GM21360 (cell line): ENCODE measurements at regions not wholly inside any gene's neighbourhood (a gene's known extent, or its start where the extent isn't known, plus 50 kb on each side); places are given as distances from the start of the nearest gene placed in this dataset.
"Not testable (repeated sequence)": the region's sequence is repeated elsewhere in the genome, so short reads cannot be mapped to it uniquely, and the experiment has no call there.

Experiments used
- ATAC-seq: cut with Tn5 transposase; IDR thresholded peaks from one replicate; pipeline ENCODE4 v1.9.1; 2021; ENCODE audit warnings: mild to moderate bottlenecking, moderate library complexity; ENCODE audit not compliant: unreplicated experiment

- ATAC-seq: no peak
Measured at GRCh38 chr2:82226441-82226840, 1921.9 kb upstream of the LRRTM1 start.

- ATAC-seq: no peak
Measured at GRCh38 chr2:82224301-82224940, 1919.9 kb upstream of the LRRTM1 start.

GRCh38 chr2:82215212-82215611, 1910.7 kb upstream of the LRRTM1 start:
- ATAC-seq: no peak

- ATAC-seq: no peak
Measured at GRCh38 chr2:82199493-82199852, 1894.9 kb upstream of the LRRTM1 start.

GRCh38 chr2:82198809-82199492, 1894.4 kb upstream of the LRRTM1 start:
- no peak for ATAC-seq

GRCh38 chr2:82182270-82182669, 1877.7 kb upstream of the LRRTM1 start:
- ATAC-seq: no peak

GRCh38 chr2:82175210-82175609, 1870.7 kb upstream of the LRRTM1 start:
- not testable (repeated sequence) for ATAC-seq

- ATAC-seq: no peak
Measured at GRCh38 chr2:82172483-82172882, 1867.9 kb upstream of the LRRTM1 start.

- no peak for ATAC-seq
Measured at GRCh38 chr2:82169379-82169778, 1864.8 kb upstream of the LRRTM1 start.

GRCh38 chr2:82165377-82165776, 1860.8 kb upstream of the LRRTM1 start:
- ATAC-seq: no peak

GRCh38 chr2:82158150-82158549, 1853.6 kb upstream of the LRRTM1 start:
- no peak for ATAC-seq

- ATAC-seq: no peak
Measured at GRCh38 chr2:82155469-82155868, 1850.9 kb upstream of the LRRTM1 start.

GRCh38 chr2:82143343-82143742, 1838.8 kb upstream of the LRRTM1 start:
- ATAC-seq: no peak

- no peak for ATAC-seq
Measured at GRCh38 chr2:82139979-82140611, 1835.5 kb upstream of the LRRTM1 start.

GRCh38 chr2:82137441-82137840, 1832.9 kb upstream of the LRRTM1 start:
- ATAC-seq: no peak

GRCh38 chr2:82128051-82128450, 1823.5 kb upstream of the LRRTM1 start:
- no peak for ATAC-seq

GRCh38 chr2:82124629-82125028, 1820.1 kb upstream of the LRRTM1 start:
- no peak for ATAC-seq

GRCh38 chr2:82120654-82121053, 1816.1 kb upstream of the LRRTM1 start:
- ATAC-seq: no peak

GRCh38 chr2:82120115-82120514, 1815.6 kb upstream of the LRRTM1 start:
- ATAC-seq: no peak

GRCh38 chr2:82109418-82109817, 1804.9 kb upstream of the LRRTM1 start:
- ATAC-seq: no peak

GRCh38 chr2:82098617-82099016, 1794.1 kb upstream of the LRRTM1 start:
- no peak for ATAC-seq

GRCh38 chr2:82089518-82089917, 1785.0 kb upstream of the LRRTM1 start:
- ATAC-seq: no peak
